Prostate gland (tissue), 2 donors: ENCODE measurements at regions not wholly inside any gene's neighbourhood (a gene's known extent, or its start where the extent isn't known, plus 50 kb on each side); places are given as distances from the start of the nearest gene placed in this dataset.

Experiments used
- DNase-seq: peaks from one replicate; pipeline ENCODE4 v3.0.0-alpha.2; 2019; ENCODE audit warnings: low spot score
- H3K27ac ChIP-seq, 2 donors: fragments of 200-600 bp; sonication (generic); 2 replicates each; pipeline ENCODE4 v1.5.1; 2017 to 2019
- H3K27me3 ChIP-seq: fragments of 200-600 bp; sonication (generic); replicated peaks from 2 replicates; pipeline ENCODE4 v1.5.1; 2019; ENCODE audit not compliant: insufficient read depth
- H3K36me3 ChIP-seq, 2 donors: fragments of 200-600 bp; sonication (generic); 1 replicate in 1 of 2; 2 replicates in 1 of 2; pipeline versions ENCODE4 v1.5.1 to v1.8.1; 2017 to 2019
- H3K4me1 ChIP-seq: fragments of 200-600 bp; sonication (generic); replicated peaks from 2 replicates; pipeline ENCODE4 v1.5.1; 2019
- H3K4me3 ChIP-seq, 2 donors: fragments of 200-600 bp; sonication (generic); 2 replicates each; pipeline ENCODE4 v1.5.1; 2017 to 2019
- H3K9me3 ChIP-seq: fragments of 200-600 bp; sonication (generic); 2 replicates; pipeline ENCODE4 v1.5.1; 2017
- CTCF ChIP-seq, 4 experiments: fragments of 200-600 bp in 2 of 4; fragments of 450-650 bp in 2 of 4; sonication (generic) in 2 of 4; IDR thresholded peaks; 1 replicate in 3 of 4; 2 replicates in 1 of 4; pipeline ENCODE4 v1.5.1; 2016 to 2019; ENCODE audit warnings: antibody characterized with exemption in 4 of 4, mild to moderate bottlenecking in 2 of 4, moderate library complexity in 2 of 4
- POLR2A ChIP-seq: fragments of 450-650 bp; IDR thresholded peaks from one replicate; pipeline ENCODE4 v1.6.1; 2016; ENCODE audit warnings: antibody characterized with exemption, mild to moderate bottlenecking
- POLR2AphosphoS5 ChIP-seq: sonication (generic); formaldehyde crosslinking; IDR thresholded peaks from one replicate; pipeline ENCODE4 v1.6.1; 2017; ENCODE audit warnings: antibody characterized with exemption
- whole genome bisulfite sequencing: methylation state at CpG from one replicate; pipeline ENCODE4 v1.1.5; 2018; 5-methylcytosine and 5-hydroxymethylcytosine counted together
- intact Hi-C: fragments of 100-400 bp; cut with DNase I; formaldehyde crosslinking; loops from one replicate; pipeline ENCODE4 v1.14.2; 2022

DNA sequence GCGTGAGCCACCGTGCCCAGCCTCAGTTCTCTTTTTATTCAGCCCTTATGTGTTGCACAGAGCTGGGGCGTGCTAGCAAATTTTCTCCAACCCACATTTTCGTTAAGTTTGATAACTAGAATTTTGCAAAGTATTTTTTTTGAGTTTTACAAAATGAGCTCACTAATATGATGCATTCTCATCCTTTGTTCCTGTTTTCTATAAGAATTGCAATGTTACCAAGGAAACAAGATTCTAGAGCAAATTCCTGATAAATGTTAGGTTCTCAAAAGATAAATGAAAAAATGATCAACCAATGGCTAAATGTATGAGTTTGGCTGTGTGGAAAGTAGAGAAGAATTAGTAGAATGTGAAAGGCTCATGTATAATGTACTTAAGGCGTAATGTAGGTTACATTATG, 529.8 kb downstream of the MAFB start:
- DNase-seq = no peak
- intact Hi-C loops = loop anchor here (10.0 kb wide), 1 partner anchor 536 kb away; no protein-coding TSS in a partner anchor
- Histone ChIP-seq H3K36me3 (no peaks in the 10 kb centered on the region), H3K27ac (no peak overlapping the region), H3K4me3 (no peak overlapping the region), H3K9me3 (no peaks in the 10 kb centered on the region), H3K4me1 (no peaks in the 10 kb centered on the region), H3K27me3 (no peaks in the 10 kb centered on the region)
- TF ChIP-seq POLR2AphosphoS5 (no peak), POLR2A (no peak), CTCF (IDR thresholded peaks at IDR 0.05) (no peak)
- WGBS = 96% methylated on average over 5 of the region's 5 CpGs

GRCh38 chr20:40156600-40157317, 532.3 kb downstream of the MAFB start:
- Histone ChIP-seq H3K36me3 (no peaks in the 10 kb centered on the region), H3K4me1 (no peaks in the 10 kb centered on the region), H3K4me3 (no peak overlapping the region), H3K27me3 (no peaks in the 10 kb centered on the region), H3K9me3 (no peaks in the 10 kb centered on the region), H3K27ac (no peak overlapping the region)
- intact Hi-C loops = loop anchor here (10.0 kb wide), 1 partner anchor 538 kb away; no protein-coding TSS in a partner anchor
- DNase-seq = no peak
- 59% methylated on average over 4 of the region's 4 CpGs for WGBS
- TF ChIP-seq POLR2A (no peak), CTCF (IDR thresholded peaks at IDR 0.05) (no peak), POLR2AphosphoS5 (no peak)

DNA sequence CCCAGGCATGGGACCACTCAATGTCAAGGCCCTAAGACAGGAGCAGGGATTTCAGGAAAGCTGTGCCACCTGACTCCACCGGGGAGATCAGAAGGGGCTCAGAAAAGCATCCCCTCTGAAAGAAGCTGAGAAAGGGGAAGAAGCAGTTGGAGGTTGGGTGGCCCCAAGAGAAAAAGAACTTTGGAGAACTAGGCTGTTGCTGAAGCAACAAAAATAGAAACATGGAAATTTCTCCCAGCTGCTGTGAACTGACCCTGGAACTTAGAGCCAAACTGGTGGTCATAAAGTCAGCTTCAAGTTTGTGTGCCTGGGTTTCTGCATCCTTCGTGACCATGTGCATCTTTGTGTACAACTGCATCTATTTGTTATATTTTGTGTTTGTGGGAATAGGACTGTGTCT, 534.5 kb downstream of the MAFB start:
- intact Hi-C loops = loop anchor here (10.0 kb wide), 1 partner anchor 540 kb away; no protein-coding TSS in a partner anchor

DNA sequence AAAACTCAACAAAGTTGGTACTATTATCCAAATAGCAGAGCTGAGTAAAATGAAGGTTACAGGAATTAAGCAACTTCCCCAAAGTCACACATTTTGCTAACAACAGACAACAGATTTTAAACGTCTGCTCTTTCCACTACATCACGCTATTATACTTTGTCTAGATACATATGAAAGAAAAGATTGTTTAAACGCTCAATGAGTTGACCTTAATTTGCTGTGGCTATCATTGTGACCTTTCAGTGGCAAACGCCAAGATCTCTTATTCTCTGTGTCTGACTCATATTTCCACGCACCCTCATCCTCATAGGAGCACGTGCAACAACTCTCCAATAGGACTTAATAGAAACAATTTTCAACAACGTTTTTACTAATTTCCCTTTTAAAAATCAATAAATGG, 540.1 kb downstream of the MAFB start:
- intact Hi-C loops = no loop called here
- H3K27me3 ChIP-seq = no peaks in the 10 kb centered on the region
- H3K27ac ChIP-seq = no peak overlapping the region
- DNase-seq = no peak
- no peak for TF ChIP-seq POLR2A
- no peak for TF ChIP-seq POLR2AphosphoS5
- no peak for TF ChIP-seq CTCF (IDR thresholded peaks at IDR 0.05)
- no peak overlapping the region for H3K4me3 ChIP-seq
- 83% methylated on average over 7 of the region's 7 CpGs for WGBS
- no peaks in the 10 kb centered on the region for H3K9me3 ChIP-seq
- H3K4me1 ChIP-seq = no peaks in the 10 kb centered on the region
- H3K36me3 ChIP-seq = no peaks in the 10 kb centered on the region

More for the DNA sequence above, 534.5 kb downstream of the MAFB start:
- Histone ChIP-seq H3K4me3 (no peak overlapping the region), H3K9me3 (no peaks in the 10 kb centered on the region), H3K27me3 (no peaks in the 10 kb centered on the region), H3K36me3 (no peaks in the 10 kb centered on the region), H3K27ac (no peak overlapping the region), H3K4me1 (no peaks in the 10 kb centered on the region)
- no peak for TF ChIP-seq POLR2A
- TF ChIP-seq POLR2AphosphoS5 = no peak
- TF ChIP-seq CTCF (IDR thresholded peaks at IDR 0.05) = no peak
- WGBS = 90% methylated on average over 2 of the region's 2 CpGs
- no peak for DNase-seq

DNA sequence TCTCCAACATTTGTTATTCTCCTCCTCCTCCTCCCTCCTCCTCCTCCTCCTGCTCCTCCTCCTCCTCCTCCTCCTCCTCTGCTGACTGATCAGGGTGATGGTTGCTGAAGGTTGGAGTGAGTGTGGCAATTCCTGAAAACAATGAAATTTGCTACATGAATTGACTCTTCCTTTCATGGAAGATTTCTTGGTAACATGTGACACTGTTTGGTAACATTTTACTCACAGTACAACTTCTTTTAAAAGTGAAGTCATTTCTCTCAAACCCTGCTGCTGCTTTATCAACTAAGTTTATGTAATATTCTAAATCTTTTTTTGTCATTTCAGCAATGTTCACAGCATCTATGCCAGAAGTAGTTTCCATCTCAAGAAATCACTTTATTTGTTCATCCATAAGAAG, 543.0 kb downstream of the MAFB start:
- DNase-seq = no peak
- intact Hi-C loops = no loop called here
- TF ChIP-seq POLR2A (no peak), POLR2AphosphoS5 (no peak), CTCF (IDR thresholded peaks at IDR 0.05) (no peak)

More for the DNA sequence above, 543.0 kb downstream of the MAFB start:
- Histone ChIP-seq H3K4me3 (no peak overlapping the region), H3K27me3 (no peaks in the 10 kb centered on the region), H3K4me1 (no peaks in the 10 kb centered on the region), H3K36me3 (no peaks in the 10 kb centered on the region), H3K9me3 (no peaks in the 10 kb centered on the region), H3K27ac (no peak overlapping the region)
